SK-N-SH (cell line): ENCODE measurements at regions not wholly inside any gene's neighbourhood (a gene's known extent, or its start where the extent isn't known, plus 50 kb on each side); places are given as distances from the start of the nearest gene placed in this dataset.
"Not testable (repeated sequence)": the region's sequence is repeated elsewhere in the genome, so short reads cannot be mapped to it uniquely, and the experiment has no call there.

Experiments used
- CHD2 ChIP-seq: fragments of 150-350 bp; IDR thresholded peaks from 2 replicates; pipeline ENCODE4 v1.6.1; 2018; ENCODE audit warnings: low read length; ENCODE audit not compliant: partially characterized antibody
- JUND ChIP-seq: IDR thresholded peaks from 2 replicates; pipeline ENCODE4 v1.4.0; 2012
- SMC3 ChIP-seq: IDR thresholded peaks from 2 replicates; pipeline ENCODE4 v1.6.1; 2012; ENCODE audit warnings: low read depth, low read length, improper control_type of control experiment
- TAF1 ChIP-seq: IDR thresholded peaks from 2 replicates; pipeline ENCODE4 v1.6.1; 2012; ENCODE audit warnings: low read depth, mild to moderate bottlenecking, low read length, moderate library complexity, borderline replicate concordance
- TF ChIP-seq, protein P1 (sequence below): IDR thresholded peaks from 2 replicates; pipeline ENCODE4 v1.4.0; 2012; ENCODE audit warnings: low read depth, borderline replicate concordance
- TF ChIP-seq, protein P2 (sequence below): fragments of 200-600 bp; sonication (generic); IDR thresholded peaks from 2 replicates; pipeline ENCODE4 v1.6.1; 2017; ENCODE audit warnings: antibody characterized with exemption, mild to moderate bottlenecking, moderate library complexity

DNA sequence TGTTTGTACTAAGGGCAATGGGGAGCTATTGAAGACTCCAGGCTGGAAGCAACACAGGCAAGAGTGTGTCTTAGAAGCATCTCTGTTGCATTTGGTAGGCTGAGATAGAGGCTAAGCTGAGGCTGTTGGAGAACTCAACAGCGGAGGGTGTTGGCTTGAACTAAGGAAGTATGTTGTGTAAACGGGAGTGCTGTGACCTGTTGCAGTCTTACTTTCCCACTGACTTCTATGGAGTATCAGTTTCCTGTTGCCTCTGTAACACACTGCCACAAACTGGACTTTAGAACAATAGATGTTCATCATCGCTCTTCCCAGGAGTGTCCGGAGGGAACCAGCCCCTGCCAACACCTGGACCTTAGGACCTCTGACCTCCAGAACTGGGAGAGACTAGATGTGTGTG, 181.8 kb downstream of the NPIPB11 start:
- TF ChIP-seq SMC3, JUND, TAF1, CHD2: not testable (repeated sequence)
- TF ChIP-seq, protein P1, sequence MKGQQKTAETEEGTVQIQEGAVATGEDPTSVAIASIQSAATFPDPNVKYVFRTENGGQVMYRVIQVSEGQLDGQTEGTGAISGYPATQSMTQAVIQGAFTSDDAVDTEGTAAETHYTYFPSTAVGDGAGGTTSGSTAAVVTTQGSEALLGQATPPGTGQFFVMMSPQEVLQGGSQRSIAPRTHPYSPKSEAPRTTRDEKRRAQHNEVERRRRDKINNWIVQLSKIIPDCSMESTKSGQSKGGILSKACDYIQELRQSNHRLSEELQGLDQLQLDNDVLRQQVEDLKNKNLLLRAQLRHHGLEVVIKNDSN: not testable (repeated sequence)
- TF ChIP-seq, protein P2, sequence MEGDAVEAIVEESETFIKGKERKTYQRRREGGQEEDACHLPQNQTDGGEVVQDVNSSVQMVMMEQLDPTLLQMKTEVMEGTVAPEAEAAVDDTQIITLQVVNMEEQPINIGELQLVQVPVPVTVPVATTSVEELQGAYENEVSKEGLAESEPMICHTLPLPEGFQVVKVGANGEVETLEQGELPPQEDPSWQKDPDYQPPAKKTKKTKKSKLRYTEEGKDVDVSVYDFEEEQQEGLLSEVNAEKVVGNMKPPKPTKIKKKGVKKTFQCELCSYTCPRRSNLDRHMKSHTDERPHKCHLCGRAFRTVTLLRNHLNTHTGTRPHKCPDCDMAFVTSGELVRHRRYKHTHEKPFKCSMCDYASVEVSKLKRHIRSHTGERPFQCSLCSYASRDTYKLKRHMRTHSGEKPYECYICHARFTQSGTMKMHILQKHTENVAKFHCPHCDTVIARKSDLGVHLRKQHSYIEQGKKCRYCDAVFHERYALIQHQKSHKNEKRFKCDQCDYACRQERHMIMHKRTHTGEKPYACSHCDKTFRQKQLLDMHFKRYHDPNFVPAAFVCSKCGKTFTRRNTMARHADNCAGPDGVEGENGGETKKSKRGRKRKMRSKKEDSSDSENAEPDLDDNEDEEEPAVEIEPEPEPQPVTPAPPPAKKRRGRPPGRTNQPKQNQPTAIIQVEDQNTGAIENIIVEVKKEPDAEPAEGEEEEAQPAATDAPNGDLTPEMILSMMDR: not testable (repeated sequence)
